SK-N-SH treated with all-trans-retinoic acid at 6 μM for 48 hours (cell line): ENCODE measurements at regions not wholly inside any gene's neighbourhood (a gene's known extent, or its start where the extent isn't known, plus 50 kb on each side); places are given as distances from the start of the nearest gene placed in this dataset.

Experiments
- ARNTL ChIP-seq: fragments of 450-650 bp; formaldehyde crosslinking; IDR thresholded peaks from 2 replicates; pipeline ENCODE4 v1.5.0; 2020; ENCODE audit warnings: low read depth, mild to moderate bottlenecking, moderate library complexity, borderline replicate concordance
- PATZ1 ChIP-seq: fragments of 250-450 bp; sonication (Bioruptor Pico); IDR thresholded peaks from 2 replicates; pipeline ENCODE4 v1.8.0; 2020; ENCODE audit warnings: mild to moderate bottlenecking, moderate library complexity, borderline replicate concordance
- RARB ChIP-seq: fragments of 250-450 bp; sonication (Bioruptor Pico); IDR thresholded peaks from 2 replicates; pipeline ENCODE4 v1.8.0; 2021; ENCODE audit warnings: mild to moderate bottlenecking, moderate library complexity
- ZFP3 ChIP-seq: fragments of 250-450 bp; sonication (Bioruptor Pico); IDR thresholded peaks from 2 replicates; pipeline ENCODE4 v1.5.0; 2020; ENCODE audit warnings: mild to moderate bottlenecking, moderate library complexity
- ZFP30 ChIP-seq: fragments of 450-650 bp; formaldehyde crosslinking; IDR thresholded peaks from 2 replicates; pipeline ENCODE4 v1.5.0; 2022; ENCODE audit warnings: mild to moderate bottlenecking, moderate library complexity

- TF ChIP-seq ZFP3 = no peak
- TF ChIP-seq ZFP30 (CRISPR knock-in tag) = no peak
- TF ChIP-seq PATZ1 (CRISPR knock-in tag) = no peak
- TF ChIP-seq RARB (CRISPR knock-in tag) = no peak
- TF ChIP-seq ARNTL = no peak
These were observed 90.8 kb upstream of the EGFLAM start for GRCh38 chr5:38167562-38167996.
